DMS79 (cell line): ENCODE measurements at regions not wholly inside any gene's neighbourhood (a gene's known extent, or its start where the extent isn't known, plus 50 kb on each side); places are given as distances from the start of the nearest gene placed in this dataset.

ENCODE experiments used
- DNase-seq: peaks from one replicate; lab custom pipeline; 2025; lab: John Stamatoyannopoulos, UW

- DNase-seq: no peak
Measured at GRCh38 chr10:94193466-94193924, 169.2 kb downstream of the NOC3L start.

- no peak for DNase-seq
Measured at GRCh38 chr10:94194256-94194655, 168.5 kb downstream of the NOC3L start.

DNA sequence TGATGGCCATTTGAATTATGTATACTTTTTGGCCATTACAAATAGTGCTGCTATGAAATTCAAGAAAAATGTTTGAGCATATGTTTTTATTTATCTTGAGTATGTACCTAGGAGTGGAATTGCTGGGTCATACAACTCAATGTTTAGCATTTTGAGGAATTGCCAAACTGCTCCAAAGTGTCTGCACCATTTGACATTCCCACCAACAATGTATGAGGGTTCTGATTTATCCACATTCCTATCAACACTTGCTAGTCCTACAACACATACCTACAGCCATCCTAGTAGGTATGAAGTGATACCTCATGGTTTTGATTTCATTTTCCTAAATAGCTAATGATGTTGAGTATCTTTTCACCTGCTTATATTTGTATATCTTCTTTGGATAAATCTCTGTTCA, 165.5 kb downstream of the NOC3L start:
- no peak for DNase-seq

DNA sequence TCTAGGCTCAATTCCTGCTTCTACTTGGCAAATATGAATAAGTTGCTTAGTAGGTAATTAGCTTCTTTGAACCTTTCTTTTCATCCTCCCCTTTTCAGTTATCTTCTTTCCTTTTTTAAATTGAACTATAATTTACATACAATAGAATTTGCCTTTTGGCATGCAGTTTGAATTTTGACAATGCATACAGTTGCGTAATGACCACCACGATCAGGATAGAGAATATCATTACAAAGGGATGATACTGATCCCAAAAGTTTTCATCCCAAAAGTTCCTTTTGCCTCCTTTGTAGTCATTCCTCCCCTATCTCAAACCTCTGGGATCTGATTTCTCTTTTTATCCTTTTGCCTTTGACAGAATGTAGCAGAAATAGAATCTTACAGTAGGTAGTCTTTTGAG, 164.4 kb downstream of the NOC3L start:
- no peak for DNase-seq

GRCh38 chr10:94199565-94199964, 163.2 kb downstream of the NOC3L start:
- no peak for DNase-seq

DNA sequence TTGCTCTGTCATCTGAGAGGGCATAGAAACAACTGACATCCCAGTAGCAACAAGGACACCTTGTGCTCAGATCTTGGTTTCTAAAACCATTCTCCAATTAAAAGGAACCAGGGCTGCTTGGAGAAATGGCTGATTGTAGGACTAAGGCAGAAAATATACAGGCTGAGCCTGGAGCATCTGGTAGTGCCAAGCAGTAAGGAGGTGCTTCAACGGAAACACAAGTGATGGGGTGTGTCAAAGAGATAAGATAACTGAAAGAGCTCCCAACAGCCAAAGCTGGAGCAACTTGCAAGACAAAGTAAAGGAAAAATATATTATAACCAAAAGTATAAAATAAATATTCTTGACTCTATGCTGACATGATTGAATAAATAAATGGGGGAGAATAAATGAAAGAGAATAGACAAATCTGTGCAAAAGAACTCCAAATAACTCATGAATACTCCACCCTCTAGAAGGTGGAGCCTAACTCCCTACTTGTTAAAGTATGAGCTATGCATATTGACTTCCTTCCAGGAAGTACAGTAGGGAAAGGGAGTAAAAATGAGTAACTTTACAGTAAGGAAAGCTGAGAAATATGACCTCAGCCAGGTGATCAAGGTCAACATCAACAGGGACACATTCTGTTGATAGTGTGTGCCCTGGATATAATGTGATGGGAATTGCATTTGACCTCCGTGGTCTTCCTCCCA, 162.4 kb downstream of the NOC3L start:
- no peak for DNase-seq

- no peak for DNase-seq
Measured at GRCh38 chr10:94205396-94205831, 157.3 kb downstream of the NOC3L start.

GRCh38 chr10:94206176-94206575, 156.6 kb downstream of the NOC3L start:
- no peak for DNase-seq

- no peak for DNase-seq
Measured at GRCh38 chr10:94208315-94208714, 154.4 kb downstream of the NOC3L start.

DNA sequence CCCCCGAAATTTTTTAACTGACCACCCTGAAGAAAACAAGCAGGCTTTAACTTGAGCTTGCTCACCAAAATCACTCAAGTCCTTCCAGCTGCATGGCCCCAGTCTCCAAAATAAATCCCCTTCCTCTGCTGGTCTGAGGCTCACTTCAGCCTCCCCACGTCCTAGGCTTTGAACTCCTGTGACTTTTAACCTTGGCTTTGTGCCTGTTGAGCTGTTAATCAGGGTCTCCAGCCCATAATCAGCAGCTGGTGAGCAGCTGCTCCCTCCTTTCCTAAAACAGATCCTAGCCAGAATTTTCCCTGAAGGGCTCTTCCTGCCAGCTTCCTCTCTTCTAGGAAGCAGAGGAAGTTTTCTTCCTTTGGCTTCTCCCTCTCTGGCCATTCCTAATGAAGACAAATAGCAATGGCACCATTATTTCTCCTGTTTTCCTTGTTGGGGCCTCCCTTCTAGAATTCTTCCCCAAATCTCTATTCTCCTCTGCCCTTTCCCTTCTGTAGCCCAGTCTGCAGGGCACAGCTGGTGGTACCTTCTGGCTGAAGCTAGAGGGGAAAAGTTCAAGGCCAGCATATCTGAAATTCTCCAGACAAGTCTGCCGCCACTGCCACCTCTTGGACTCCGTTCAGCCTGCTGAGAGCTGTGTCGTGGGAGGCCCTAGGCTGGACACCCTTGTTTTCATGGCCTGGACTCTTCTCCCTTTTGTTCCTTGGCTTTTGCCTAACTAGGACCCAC, 152.1 kb downstream of the NOC3L start:
- DNase-seq: no peak

DNA sequence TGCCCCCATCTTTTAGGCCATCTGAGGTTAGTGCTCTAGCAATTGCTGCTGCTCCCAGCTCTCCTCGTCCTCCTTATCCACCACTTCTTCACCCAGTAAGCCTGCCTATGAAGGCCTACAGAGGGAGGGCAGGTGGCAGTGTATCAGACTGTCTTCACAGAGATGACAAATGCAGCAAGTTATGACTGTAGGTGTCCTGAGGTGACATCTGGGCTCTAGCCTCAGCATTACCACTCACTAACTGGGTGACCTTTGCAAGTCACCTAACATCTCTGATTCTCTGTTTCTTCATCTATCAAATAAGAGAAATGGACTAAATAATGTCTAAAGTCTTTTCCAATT, 151.6 kb downstream of the NOC3L start:
- no peak for DNase-seq

DNA sequence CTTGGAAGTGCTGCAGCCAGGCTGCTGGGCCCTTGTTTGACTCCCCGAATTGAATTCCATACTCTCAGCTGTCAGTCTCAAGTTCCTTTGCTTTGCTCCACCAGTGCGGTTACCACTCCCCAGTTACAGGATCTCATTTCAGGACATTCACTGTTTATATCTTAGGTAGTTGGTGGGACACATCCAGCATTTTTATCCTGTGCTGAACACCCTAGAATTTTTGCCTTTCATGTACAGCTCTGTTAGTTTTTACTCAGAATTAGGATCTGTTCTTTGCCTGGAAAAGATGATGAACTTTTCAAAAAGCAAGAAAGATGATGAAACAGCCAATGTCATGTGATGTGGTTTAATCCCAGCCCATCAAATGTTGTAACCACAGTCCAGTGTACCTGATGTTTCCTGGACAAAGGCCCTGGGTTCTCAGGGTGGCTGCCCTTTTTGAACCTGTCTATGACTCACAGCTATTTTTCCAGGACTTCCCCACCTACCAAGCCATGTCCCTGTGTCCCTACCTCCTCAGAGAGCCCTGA, 149.7 kb downstream of the NOC3L start:
- DNase-seq: no peak

DNA sequence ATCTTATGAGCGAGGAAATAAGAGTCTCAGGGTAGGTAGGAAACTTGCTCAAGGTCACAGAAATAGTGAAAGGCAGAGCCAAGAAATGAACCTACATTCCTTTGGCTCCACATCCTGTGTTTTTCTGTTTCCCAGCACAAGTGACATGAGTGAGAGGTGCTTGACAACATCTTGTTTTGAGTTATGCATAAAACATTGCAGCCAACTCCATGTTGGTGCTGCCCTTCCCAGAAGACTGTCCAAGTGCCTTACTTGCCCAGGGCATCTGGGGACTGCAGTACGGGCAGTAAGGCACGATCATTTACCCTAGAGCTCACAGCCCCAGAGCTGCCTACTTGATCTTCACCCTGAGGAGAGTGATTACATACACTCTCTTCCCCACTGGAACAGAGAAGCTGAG, 148.8 kb downstream of the NOC3L start:
- DNase-seq: no peak

DNA sequence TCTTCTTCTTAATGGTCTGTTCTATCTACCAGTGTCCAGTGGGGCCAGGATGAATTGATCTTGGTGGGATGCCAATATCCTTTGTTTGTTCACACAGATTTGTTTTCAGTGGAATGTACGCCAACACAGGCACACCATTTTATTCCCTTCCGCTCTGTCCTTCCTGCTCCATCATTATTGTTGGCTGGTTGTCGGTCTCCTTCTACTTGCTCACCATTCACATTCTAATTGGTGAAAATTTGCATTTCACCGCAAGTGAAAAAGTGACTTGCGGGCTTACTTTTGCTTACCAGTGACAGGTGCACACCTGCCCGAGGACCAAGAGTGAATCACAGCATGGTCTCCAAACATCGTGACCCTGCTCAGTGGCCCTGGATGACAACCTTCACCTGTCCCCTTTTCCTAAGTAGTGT, 148.3 kb downstream of the NOC3L start:
- DNase-seq: no peak

DNA sequence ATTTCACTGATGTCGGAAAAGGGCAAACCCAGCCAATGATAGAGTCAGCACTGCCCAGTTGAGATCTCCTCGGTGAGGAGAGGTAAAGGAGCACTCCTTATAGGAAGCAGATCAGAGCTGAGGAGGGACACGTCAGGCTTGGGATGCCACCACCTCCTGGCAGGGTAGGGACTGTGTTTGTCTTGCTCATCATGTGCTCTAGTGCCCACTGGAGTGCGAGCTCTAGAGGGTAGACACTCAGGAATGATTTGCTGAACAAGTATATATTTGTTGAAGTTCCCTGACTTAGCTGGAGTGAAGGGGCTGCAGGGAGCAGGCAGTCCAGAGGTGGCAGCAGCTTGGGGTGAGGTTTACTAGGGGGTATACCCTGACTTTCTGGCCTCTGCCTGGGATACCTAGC, 146.5 kb downstream of the NOC3L start:
- no peak for DNase-seq

GRCh38 chr10:94217411-94217810, 145.3 kb downstream of the NOC3L start:
- DNase-seq: no peak

DNA sequence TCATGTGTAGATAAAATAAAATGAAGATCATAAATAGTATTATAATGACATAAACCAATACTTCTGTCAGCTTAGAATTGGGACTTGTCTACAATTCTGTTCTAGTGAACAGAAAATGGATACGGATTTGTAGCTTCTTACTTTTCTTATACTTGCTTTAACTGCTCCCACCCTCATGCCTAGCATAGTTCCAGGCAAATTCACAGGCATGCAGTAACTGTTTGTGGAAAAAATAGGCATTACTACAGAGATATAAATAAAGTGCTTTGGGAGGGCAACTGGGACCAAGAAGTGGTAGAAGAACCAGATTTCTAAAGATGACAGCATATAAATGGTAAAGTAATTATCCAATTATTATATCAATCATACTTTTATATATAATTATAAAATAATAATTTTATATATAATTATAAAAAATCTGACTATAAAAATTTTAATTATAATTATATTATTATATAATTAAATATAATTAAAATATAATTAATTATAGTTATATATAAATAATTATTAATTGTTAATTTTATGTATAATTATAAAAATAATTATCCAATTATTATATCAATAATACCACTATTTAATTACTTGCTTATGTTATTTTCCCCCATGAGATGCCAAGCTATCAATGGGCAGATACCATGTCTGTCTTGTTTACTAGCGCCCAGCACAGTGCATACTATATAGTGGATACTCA, 144.1 kb downstream of the NOC3L start:
- DNase-seq: no peak

DNA sequence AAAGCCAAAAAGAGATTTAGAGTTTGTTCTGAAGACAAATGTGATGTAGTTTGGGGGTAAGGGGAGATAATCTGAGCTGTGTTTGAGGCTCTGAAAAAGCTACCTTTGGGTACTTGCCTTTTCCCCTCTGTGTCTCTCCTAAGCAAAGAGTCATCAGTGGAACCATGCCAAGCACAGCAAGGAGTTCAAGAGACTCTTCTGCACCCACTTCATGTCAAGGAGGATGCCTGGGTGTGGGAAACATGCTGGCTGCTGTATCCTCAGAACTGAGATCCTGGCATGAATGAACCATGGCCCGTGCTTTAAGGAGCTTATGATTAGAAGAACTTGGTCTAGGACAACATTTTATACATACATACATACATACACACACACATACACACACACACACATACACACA, 142.9 kb downstream of the NOC3L start:
- peak; percentile 38 for DNase-seq

DNA sequence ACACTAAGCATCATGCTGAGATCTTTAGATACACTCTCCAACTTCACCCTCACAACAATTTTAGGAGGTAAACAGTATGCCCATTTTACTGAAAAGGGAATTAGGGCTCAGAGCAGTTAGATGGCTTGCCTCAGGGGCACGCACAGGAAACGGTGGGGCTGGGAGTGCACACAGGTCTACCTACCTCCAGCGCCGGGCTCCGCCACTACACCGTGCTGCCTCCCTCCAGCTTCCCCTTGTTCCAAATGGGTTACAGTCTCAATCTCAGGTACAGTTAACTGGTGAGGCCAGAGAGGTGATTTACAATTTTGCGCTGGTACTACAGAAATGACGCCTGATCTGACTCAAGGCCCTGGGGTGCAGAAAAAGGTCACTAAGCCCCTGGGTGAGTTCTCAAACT, 142.0 kb downstream of the NOC3L start:
- DNase-seq: no peak

GRCh38 chr10:94223702-94224370, 138.9 kb downstream of the NOC3L start:
- DNase-seq: no peak

- no peak for DNase-seq
Measured at GRCh38 chr10:94224656-94225055, 138.1 kb downstream of the NOC3L start.

DNA sequence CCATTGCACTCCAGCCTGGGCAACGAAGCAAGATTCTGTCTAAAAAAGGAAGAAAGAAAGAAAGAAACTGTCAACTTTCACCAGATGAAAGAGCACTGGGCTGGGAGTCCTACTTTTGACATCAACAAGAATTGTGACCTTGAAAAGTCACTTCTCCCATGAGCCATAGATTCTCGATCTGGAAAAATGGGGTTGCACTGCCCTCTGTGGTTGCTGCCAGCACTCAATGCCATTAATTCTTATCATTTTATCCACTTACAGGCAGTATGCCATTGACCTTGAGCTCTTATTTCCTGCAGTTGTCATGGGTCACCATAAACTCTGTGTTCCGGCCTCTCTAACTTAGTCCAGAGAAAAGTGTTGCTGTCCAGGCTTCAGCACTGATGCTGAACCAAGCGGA, 137.2 kb downstream of the NOC3L start:
- DNase-seq: no peak
